Cardiac fibroblast (primary cell): ENCODE measurements at regions not wholly inside any gene's neighbourhood (a gene's known extent, or its start where the extent isn't known, plus 50 kb on each side); places are given as distances from the start of the nearest gene placed in this dataset.
"Not testable (repeated sequence)": the region's sequence is repeated elsewhere in the genome, so short reads cannot be mapped to it uniquely, and the experiment has no call there.

Experiments used
- DNase-seq, 2 donors: peaks; one replicate each; pipeline versions ENCODE4 v3.0.0 to v3.0.0-alpha.2; 2010; ENCODE audit warnings: low read depth in 2 of 2
- H3K4me3 ChIP-seq, 2 donors: replicated peaks in 1 of 2; 1 replicate in 1 of 2; 2 replicates in 1 of 2; pipeline ENCODE4 v1.5.1; 2011; ENCODE audit warnings: low read depth in 2 of 2, low read length in 2 of 2, mild to moderate bottlenecking in 2 of 2, moderate library complexity in 1 of 2
- CTCF ChIP-seq: IDR thresholded peaks from one replicate; pipeline ENCODE4 v1.5.1; 2011; ENCODE audit warnings: low read depth, mild to moderate bottlenecking, low read length, inconsistent platforms

DNA sequence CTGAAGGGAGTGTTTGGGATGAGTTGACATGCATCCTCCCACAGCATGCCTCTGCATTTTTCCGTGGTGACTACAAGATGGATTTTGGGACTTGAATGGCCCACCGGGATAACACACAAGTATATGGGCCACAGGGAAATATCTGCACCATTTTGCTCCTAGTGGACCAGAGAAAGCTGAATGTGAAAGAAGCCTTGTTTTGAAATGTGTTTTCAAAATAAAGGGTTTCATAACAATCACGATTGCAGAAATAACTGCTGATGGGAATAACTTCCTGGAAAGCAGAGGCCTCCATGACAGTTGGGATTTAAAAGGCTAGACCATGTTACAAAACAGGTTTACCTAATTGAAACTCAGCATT, 77.5 kb upstream of the PRR23C start:
- DNase-seq: peak; percentile 54 to 59
- H3K4me3 ChIP-seq: no peak overlapping the region
- TF ChIP-seq CTCF: no peak

DNA sequence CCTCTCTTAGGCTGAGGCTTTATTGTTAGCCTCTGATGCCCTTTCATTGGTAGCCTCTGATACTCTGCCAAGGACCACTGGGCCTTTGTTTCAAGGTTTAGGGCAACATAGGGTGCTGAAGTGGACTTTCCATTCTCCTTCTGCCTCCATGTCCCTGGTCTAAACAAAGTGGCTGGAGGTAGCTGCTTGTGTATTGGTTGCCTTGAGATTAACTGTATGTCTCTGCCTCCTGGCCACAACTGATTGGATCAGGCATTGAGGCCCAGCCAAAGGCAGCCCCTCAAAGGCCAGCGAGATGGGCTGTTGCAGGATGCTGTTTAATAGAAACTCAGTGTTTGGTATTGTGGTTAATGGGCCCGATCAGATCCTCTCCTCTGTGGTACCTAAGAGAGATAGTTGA, 77.9 kb upstream of the PRR23C start:
- DNase-seq: no peak
- no peak for TF ChIP-seq CTCF
- H3K4me3 ChIP-seq: no peak overlapping the region

- no peak for DNase-seq
- no peak for TF ChIP-seq CTCF
- H3K4me3 ChIP-seq: no peak overlapping the region
These were observed 78.8 kb upstream of the PRR23C start for GRCh38 chr3:139123377-139124095.

GRCh38 chr3:139124197-139124596, 79.5 kb upstream of the PRR23C start:
- TF ChIP-seq CTCF: no peak
- DNase-seq: no peak
- no peak overlapping the region for H3K4me3 ChIP-seq

- DNase-seq: peak; percentile 32 to 49
These were observed 82.4 kb upstream of the PRR23C start for GRCh38 chr3:139127101-139127500.

GRCh38 chr3:139127629-139128028, 82.9 kb upstream of the PRR23C start:
- not testable (repeated sequence) for H3K4me3 ChIP-seq, DNase-seq

More at GRCh38 chr3:139127101-139127500, 82.4 kb upstream of the PRR23C start:
- TF ChIP-seq CTCF: no peak
- H3K4me3 ChIP-seq: no peak overlapping the region

GRCh38 chr3:139128803-139129202, 84.1 kb upstream of the PRR23C start:
- no peak for DNase-seq
- TF ChIP-seq CTCF: no peak
- no peak overlapping the region for H3K4me3 ChIP-seq
